ENCODE measurements at regions not wholly inside any gene's neighbourhood (a gene's known extent, or its start where the extent isn't known, plus 50 kb on each side); places are given as distances from the start of the nearest gene placed in this dataset.

DNA sequence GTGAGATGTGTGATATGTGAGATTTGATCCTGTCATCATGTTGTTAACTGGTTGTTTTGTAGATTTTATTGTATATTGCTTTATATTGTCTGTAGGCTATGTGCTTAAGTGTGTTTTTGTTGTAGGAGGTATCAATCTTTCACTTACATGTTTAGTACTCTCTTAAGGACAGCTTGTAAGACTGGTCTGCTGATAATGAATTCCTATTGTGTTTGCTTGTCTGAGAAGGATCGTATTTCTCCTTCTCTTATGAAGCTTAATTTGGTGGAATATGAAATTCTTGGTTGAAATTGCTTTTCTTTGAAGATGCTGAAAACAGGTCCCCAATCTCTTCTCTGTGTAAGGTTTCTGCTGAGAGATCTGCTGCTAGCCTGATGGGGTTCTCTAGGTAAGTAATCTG lies 94.5 kb upstream of the ARHGAP5 start:
- Histone ChIP-seq H3K4me3 (ENCODE audit: low read length, poor library complexity, severe bottlenecking) (no peak overlapping the region), H3K79me2 (ENCODE audit: insufficient read depth, low read length) (no peaks in the 10 kb centered on the region), H3K36me3 (ENCODE audit: insufficient read depth, low read length) (no peaks in the 10 kb centered on the region), H3K9me3 (ENCODE audit: insufficient read depth, low read depth, low read length) (0 out of 2 replicates have a peak, but pooled peaks cover 5% of the 10 kb centered on the region), H3F3A (ENCODE audit: low read depth) (no peaks in the 10 kb centered on the region), H2AFZ (ENCODE audit: low read length) (no peak overlapping the region), H3K4me1 (ENCODE audit: insufficient read depth, low read length, poor library complexity, severe bottlenecking) (peaks cover 11% of the 10 kb centered on the region), H3K4me2 (ENCODE audit: low read depth, low read length, poor library complexity, severe bottlenecking) (no peak overlapping the region), H3K9me2 (replicated peaks; ENCODE audit: low read depth, low read length) (no peaks in the 10 kb centered on the region), H3K9ac (ENCODE audit: low read depth, low read length, poor library complexity, severe bottlenecking) (no peak overlapping the region), H3K27me3 (ENCODE audit: insufficient read depth, low read length, poor library complexity, severe bottlenecking) (no peaks in the 10 kb centered on the region), H4K20me1 (ENCODE audit: insufficient read depth, low read length, poor library complexity, severe bottlenecking) (no peaks in the 10 kb centered on the region)
- TF ChIP-seq EZH2phosphoT487 (IDR thresholded peaks at IDR 0.05; ENCODE audit: borderline replicate concordance), result no peak
- TF ChIP-seq, protein P1, sequence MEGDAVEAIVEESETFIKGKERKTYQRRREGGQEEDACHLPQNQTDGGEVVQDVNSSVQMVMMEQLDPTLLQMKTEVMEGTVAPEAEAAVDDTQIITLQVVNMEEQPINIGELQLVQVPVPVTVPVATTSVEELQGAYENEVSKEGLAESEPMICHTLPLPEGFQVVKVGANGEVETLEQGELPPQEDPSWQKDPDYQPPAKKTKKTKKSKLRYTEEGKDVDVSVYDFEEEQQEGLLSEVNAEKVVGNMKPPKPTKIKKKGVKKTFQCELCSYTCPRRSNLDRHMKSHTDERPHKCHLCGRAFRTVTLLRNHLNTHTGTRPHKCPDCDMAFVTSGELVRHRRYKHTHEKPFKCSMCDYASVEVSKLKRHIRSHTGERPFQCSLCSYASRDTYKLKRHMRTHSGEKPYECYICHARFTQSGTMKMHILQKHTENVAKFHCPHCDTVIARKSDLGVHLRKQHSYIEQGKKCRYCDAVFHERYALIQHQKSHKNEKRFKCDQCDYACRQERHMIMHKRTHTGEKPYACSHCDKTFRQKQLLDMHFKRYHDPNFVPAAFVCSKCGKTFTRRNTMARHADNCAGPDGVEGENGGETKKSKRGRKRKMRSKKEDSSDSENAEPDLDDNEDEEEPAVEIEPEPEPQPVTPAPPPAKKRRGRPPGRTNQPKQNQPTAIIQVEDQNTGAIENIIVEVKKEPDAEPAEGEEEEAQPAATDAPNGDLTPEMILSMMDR (conservative IDR thresholded peaks at IDR 0.05; ENCODE audit: low read length), result no peak

DNA sequence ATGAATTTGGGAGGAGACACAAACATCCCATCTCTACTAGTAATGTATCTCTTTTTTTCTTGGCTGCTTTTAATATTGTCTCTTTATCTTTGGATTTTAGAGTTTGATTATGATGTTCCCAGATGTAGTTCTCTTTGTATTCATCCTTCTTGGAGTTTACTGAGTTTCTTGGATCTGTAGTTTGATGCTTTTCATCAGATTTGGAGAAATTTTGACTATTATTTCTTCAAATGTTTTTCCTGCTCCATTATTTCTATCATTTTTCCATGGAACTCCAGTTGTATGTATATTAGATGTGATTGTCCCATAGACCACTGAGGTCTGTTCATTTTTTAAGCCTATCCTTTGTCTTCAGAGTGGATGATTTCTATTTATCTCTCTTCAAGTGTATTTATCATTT lies 90.7 kb upstream of the ARHGAP5 start:
- Histone ChIP-seq H3F3A (ENCODE audit: low read depth) (no peaks in the 10 kb centered on the region), H3K9ac (ENCODE audit: low read depth, low read length, poor library complexity, severe bottlenecking) (no peak overlapping the region), H3K4me2 (ENCODE audit: low read depth, low read length, poor library complexity, severe bottlenecking) (no peak overlapping the region), H3K4me3 (ENCODE audit: low read length, poor library complexity, severe bottlenecking) (no peak overlapping the region), H3K27me3 (ENCODE audit: insufficient read depth, low read length, poor library complexity, severe bottlenecking) (no peaks in the 10 kb centered on the region), H4K20me1 (ENCODE audit: insufficient read depth, low read length, poor library complexity, severe bottlenecking) (no peaks in the 10 kb centered on the region), H3K9me2 (replicated peaks; ENCODE audit: low read depth, low read length) (no peaks in the 10 kb centered on the region), H3K79me2 (ENCODE audit: insufficient read depth, low read length) (no peaks in the 10 kb centered on the region), H3K36me3 (ENCODE audit: insufficient read depth, low read length) (no peaks in the 10 kb centered on the region), H3K4me1 (ENCODE audit: insufficient read depth, low read length, poor library complexity, severe bottlenecking) (peaks cover 11% of the 10 kb centered on the region), H2AFZ (ENCODE audit: low read length) (no peak overlapping the region), H3K9me3 (ENCODE audit: insufficient read depth, low read depth, low read length) (0 out of 2 replicates have a peak, but pooled peaks cover 5% of the 10 kb centered on the region)
- TF ChIP-seq EZH2phosphoT487 (IDR thresholded peaks at IDR 0.05; ENCODE audit: borderline replicate concordance), result no peak
- TF ChIP-seq, protein P1 (conservative IDR thresholded peaks at IDR 0.05; ENCODE audit: low read length), result no peak

DNA sequence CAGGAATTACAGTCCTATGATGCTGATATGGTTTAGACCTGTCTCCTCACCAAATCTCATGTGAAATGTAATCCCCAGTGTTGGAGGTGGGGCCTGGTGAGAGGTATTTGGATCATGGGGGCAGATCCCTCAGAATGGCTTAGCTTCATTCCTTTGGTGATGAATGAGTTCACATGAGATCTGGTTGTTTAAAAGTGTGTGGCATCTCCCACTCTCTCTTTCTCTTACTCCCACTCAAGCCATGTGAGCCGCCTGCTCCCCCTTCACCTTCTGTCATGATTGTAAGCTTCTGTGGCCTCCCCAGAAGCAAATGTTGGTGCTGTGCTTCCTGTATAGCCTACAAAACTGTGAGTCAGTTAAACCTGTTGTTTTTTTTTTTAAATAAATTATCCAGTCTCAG lies 89.4 kb upstream of the ARHGAP5 start:
- H3K27me3 ChIP-seq (ENCODE audit: insufficient read depth, low read length, poor library complexity, severe bottlenecking), result no peaks in the 10 kb centered on the region
- H3K4me3 ChIP-seq (ENCODE audit: low read length, poor library complexity, severe bottlenecking), result no peak overlapping the region
- H3K4me2 ChIP-seq (ENCODE audit: low read depth, low read length, poor library complexity, severe bottlenecking), result no peak overlapping the region
- H4K20me1 ChIP-seq (ENCODE audit: insufficient read depth, low read length, poor library complexity, severe bottlenecking), result no peaks in the 10 kb centered on the region
- H3K4me1 ChIP-seq (ENCODE audit: insufficient read depth, low read length, poor library complexity, severe bottlenecking), result peaks cover 11% of the 10 kb centered on the region
- 0 out of 2 replicates have a peak, but pooled peaks cover 5% of the 10 kb centered on the region for H3K9me3 ChIP-seq (ENCODE audit: insufficient read depth, low read depth, low read length)
- no peak overlapping the region for H3K9ac ChIP-seq (ENCODE audit: low read depth, low read length, poor library complexity, severe bottlenecking)
- TF ChIP-seq, protein P1 (conservative IDR thresholded peaks at IDR 0.05; ENCODE audit: low read length), result no peak
- no peak for TF ChIP-seq EZH2phosphoT487 (IDR thresholded peaks at IDR 0.05; ENCODE audit: borderline replicate concordance)
- no peaks in the 10 kb centered on the region for H3F3A ChIP-seq (ENCODE audit: low read depth)
- H3K9me2 ChIP-seq (replicated peaks; ENCODE audit: low read depth, low read length), result no peaks in the 10 kb centered on the region
- no peaks in the 10 kb centered on the region for H3K36me3 ChIP-seq (ENCODE audit: insufficient read depth, low read length)
- H3K79me2 ChIP-seq (ENCODE audit: insufficient read depth, low read length), result no peaks in the 10 kb centered on the region
- no peak overlapping the region for H2AFZ ChIP-seq (ENCODE audit: low read length)
